ENCODE measurements at regions not wholly inside any gene's neighbourhood (a gene's known extent, or its start where the extent isn't known, plus 50 kb on each side); places are given as distances from the start of the nearest gene placed in this dataset.
"Not testable (repeated sequence)": the region's sequence is repeated elsewhere in the genome, so short reads cannot be mapped to it uniquely, and the experiment has no call there.

DNA sequence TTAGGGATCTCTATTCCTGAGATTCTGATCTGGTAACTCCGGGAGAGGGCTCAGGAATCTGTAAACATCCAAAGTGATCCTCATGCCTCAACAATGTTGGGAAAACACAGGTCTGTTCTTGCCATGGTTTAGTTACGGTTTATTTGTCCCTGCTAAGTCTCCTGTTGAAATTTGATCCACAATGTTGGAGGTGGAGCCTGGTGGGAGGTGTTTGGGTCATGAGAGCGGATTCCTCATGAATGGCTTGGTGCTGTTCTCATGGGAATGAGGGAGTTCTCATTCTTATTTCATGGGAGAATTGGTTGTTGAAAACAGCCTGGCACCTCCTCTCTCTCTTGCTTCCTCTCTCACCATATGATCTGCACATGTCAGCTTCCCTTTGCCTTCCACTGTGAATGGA, 608.6 kb upstream of the GOT2 start:
- DNase-seq = no peak

DNA sequence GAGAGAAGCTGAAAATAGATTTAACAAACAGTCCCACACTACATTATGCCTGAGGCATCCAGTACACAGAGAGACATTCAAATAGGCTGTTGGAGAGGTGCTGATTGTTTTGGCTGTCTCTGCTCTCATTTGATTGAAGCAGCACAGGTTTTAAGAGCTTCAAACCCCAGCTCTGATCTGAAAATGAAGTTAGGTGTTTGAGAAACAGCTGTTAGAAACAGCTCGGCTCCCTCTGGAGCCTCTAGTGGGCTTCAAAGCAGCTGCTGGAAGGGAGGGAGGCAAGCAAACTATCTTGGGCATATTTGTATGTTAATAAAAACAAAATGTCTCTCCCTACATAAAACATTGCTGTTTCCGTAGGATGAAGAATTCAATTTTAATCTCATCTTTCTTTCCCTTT, 607.3 kb upstream of the GOT2 start:
- DNase-seq = no peak

DNA sequence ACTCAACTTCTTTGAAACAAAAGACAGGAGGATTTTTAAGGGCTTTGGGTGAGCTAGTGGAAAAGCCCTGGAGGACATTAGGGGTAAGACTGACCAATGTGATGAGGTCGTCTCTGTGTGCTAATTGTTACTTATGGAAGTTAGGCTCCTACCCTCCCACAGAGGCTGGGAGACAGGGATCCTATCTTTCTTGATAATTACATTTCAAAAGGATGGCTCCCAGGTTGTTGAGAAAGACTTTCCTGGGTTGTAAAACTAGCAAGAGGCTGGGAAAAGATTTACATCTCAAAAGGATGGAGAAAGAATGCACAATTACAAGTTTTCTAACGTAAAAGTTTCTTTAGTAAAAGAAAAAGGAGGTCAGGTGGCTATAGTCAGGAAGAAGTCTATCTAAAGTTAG, 605.8 kb upstream of the GOT2 start:
- DNase-seq = no peak

DNA sequence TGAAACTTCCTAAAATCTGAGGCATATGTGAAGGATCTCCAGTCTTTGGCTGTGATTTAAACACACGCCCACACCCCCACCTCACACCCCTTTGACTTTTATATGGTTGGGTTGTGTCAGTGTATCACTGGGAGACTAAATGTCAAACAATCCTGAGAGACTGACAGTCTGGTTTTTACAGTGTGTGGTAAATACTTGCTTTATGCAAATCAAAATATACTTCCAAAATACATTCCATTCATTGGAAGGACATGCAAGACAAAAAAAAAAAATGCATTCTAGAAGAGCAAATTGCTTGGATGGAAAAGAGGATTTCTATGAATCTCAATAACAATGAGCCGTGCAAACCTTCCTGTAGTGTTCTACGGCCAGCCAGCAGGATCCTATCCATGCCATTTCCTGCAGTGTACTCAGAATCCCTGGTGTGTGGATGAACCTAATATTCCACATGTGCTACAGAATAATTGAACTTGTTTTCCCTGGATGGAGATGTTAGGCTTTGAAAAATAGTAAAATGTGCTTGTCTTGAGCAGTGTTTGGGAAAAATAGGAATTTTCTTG, 602.1 kb upstream of the GOT2 start:
- no peak for DNase-seq

DNA sequence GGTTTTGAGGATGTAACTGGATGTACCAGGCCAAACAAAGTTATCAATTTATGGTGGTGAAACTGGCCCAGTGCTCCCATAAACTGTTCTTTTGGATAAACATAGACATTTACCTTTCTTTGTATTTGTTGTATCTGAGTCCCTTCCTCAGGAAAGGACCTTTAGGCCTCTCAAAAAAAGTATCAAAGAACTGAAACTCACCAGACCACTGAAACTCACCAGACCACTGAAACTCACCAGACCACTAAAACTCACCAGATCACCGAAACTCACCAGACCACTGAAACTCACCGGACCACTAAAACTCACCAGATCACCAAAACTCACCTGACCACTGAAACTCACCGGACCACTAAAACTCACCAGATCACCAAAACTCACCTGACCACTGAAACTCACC, 597.6 kb upstream of the GOT2 start:
- not testable (repeated sequence) for DNase-seq

DNA sequence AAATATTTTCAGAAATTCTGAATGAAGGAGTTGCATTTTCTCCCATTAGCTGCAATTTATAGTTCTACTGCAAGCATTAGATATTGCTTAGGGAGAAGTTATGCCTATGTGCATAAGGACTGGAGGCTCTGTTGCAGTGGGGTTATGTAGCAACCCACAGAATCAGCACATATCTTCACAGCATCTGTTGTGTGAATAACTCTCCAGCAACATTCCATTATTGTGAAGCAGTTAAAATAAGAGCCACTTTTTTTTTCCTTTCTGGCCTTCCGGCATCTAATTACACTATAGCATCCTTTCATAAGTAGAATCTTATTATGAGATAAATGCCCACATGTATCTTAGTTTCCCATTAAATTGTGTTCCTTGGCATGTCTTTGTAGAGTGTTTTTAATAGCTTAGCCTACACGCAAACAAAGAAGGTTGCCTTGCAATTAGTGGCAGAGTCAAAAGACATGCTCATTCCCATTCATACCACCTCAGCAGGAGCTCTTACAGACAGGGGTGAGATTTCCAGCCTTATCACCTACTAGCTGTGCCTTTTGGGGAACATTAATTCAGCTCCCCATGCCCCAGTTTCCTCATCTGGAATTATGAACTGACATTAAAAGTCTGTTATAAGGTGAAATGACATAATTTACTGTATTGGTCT, 596.0 kb upstream of the GOT2 start:
- DNase-seq = no peak

DNA sequence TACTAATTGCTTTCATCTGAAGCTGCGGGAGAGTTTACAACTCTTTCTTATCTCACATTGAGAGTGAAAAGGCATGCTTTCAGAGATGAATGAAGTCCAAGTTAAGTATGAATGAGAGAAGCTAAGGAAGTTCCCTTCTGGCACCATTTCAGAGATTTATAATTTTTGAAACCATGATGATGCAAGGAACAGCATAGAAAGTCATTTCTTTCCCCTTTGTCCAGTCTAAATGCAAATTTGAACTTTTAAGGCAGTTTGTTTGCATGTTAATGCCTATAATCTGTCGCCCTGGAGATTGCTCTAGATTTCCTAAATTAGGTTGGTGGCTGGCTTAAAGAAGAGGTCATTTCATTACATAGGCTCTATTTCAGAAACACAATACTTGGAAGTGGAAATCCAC, 594.8 kb upstream of the GOT2 start:
- no peak for DNase-seq

DNA sequence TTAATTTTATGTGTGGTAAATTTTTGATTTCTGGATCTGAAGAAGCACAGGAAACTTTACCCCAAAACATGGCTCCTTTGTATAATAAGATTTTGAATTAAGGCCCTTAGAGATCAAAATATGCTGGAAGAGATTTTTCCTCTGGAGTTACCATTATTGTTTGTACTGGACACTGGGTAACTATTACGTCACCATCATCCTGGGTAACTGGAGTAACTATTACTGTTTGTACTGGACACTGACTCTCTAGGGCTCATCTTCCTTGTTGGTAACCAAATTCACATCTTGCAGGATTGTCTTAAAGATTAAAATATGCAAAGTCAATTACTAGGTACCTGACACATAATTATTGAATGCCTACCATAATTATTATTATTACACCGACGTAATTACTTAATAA, 593.8 kb upstream of the GOT2 start:
- no peak for DNase-seq

DNA sequence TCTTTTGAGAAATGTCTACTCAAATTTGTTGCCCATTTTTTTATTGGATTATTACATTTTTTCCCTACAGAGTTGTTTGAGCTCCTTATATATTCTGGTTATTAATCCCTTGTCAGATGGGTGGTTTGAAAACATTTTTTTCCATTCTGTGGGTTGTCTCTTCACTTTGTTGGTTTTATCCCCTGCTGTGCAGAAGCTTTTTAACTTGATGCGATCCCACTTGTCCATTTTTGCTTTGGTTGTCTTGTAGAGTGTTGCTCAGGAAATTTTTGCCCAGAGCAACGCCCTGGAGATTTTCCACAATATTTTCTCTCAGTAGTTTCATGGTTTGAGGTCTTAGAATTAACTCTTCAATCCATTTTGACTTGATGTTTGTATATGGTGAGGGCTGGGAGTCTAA, 592.8 kb upstream of the GOT2 start:
- no peak for DNase-seq

DNA sequence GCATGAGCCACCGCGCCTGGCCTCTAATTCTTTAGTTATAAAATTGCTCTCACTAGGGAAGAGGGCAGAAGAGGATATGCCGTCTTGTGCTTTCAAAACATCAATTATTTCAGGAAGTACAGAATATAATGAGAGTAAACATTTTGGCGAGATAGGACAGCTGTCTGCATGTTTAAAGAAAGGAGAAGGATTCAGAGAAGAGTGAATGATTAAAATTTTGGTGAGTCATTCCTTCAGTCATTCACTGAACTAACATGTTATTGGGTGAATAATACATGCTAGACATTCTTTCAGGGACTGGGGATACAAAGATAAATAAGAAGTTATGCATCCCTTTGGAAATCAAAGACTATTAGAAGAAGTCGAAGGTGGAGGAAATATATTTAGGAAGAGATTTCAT, 590.3 kb upstream of the GOT2 start:
- DNase-seq = no peak

DNA sequence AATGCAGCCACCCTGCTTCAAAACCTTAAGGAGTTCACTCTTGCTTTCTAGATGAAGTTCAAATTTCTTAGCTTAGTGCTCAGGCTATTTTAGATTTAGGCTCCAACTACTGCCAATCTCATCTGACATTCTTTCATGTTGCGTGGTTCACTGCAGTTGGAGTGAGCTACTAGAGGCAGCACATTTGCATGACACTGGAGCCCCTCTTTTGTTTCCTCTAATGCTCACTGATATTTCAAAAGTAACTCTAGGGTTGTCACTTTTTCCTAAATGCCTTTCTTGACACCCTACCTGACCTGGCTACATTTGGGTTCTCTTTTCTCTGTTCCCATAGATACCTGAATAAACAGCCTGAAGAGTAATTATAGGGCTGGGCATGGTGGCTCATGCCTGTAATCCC, 586.5 kb upstream of the GOT2 start:
- no peak for DNase-seq

DNA sequence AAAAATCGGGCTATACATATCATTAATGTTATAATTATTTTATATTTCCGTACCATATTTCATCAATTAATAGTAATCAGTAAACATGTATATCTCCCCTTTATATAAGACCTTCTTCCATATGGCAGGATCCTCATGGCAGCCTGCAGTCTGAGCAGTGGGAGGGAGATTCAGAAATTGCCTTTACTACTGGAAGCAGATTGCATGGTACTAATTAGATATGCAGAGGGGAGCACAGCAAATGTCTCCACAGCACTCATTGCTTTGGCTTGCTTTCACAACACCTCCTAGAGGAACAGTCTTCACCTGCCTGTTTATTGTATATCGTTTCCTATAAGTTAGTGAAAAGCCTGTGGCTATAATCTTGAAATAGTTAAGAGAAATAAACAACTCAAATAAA, 585.8 kb upstream of the GOT2 start:
- no peak for DNase-seq

DNA sequence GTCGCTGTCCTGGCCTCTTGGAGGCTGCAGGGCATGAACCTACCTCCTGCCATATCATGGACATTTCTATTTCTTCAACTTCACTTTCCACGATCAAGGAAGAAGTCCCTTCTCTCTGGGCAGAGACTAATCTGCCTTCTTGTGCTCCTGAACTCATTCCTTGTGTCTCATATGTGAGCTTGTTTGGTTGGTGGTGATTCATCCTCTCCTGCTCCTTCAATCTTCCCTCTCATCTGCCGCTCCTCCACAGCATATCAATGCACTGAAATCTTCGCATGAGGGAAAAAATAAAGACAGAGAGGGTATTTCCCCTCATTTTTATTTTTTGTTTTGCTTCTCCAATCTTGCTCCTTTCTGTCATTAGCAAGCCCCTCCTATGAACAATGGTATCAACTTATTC, 571.7 kb upstream of the GOT2 start:
- DNase-seq = no peak

DNA sequence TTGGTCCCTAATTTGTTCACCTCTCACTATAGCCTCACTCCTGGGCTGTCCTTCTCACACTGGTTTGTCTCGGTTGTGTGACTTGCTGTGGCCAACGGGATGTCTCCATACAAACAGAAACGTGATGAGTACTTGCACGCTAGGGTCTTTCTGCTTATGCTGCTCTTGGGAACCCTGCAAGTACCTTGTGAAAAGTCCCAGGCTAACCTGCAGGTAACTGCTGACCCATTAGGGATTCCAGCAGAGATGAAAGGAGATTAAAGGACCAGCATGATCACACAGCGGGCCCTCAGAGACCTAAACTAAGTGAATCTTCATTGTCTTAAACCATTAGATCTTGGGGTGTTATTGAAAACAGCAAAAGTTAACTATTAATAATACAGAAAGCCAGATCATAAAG, 562.8 kb upstream of the GOT2 start:
- no peak for DNase-seq

DNA sequence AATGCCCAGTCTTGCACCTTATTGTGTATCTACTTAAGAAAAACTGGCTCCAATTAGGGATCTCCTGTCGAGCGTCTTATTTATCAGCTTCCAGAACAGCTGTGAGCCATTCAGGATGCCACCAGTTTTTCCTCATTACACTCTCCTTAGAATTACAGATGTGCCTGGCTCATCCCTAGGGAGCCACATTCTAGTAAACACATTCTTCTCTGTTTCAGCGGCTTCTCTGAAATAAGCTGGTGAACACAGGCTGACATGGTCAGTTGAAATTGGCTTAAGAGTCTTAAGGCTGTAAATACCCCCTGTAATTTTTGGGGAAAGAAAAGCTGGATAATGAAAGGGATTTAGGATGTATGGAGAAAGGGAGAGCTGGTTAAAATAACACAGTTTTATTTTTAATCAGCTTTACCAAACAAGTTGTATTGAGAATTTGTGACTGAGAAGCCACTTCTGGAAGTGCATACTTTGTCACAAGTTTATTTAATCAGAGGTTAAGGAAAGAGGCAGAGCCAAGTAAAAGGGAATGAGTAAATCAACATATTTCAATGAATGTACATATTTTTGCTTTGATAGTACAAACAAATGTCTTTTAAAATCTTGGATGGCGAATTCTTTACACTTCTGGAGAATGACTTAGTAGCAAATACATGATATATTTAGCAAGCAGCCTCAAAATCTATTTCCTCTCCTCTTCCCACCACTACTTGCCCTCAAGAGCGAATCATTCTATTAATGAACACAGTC, 562.0 kb upstream of the GOT2 start:
- DNase-seq = no peak

DNA sequence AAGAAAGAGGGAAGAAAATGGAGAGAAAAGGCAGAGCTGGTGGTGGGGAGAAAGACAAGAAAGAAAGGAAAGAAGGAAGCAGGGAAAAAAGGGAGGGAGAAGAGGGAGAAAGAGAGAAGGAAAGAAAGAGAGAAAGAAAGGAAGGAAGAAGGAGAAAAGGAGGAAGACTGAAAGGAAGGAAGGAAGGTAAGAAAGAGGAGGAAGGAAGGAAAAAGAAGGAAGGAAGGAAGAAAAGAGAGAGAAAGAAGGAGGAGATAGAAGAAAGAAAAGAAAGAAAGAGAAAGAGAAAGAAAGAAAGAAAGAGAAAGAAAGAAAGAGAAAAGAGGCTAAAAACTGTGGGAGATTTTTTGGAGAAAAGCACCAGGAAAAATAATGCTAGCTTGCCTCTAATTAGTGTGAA, 561.4 kb upstream of the GOT2 start:
- DNase-seq = no peak

DNA sequence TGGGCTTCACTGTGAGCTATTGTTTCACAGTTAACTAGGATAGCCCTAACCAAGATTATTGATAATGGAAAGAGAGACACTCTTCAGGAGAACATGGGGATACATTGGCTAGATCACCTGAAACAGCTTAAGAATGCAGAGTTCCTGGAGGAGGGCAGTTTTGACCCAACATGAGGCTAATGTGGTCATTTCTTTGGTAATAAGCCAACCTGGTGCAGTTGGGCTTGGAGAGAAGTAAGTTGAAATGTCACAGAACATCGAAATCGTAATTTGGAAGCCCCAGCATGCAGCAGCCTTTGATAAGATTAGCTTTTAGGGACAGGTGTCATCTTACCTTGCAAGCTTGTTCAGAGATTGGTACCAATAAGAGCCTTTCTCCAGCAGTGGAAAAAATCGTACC, 556.6 kb upstream of the GOT2 start:
- DNase-seq = no peak

DNA sequence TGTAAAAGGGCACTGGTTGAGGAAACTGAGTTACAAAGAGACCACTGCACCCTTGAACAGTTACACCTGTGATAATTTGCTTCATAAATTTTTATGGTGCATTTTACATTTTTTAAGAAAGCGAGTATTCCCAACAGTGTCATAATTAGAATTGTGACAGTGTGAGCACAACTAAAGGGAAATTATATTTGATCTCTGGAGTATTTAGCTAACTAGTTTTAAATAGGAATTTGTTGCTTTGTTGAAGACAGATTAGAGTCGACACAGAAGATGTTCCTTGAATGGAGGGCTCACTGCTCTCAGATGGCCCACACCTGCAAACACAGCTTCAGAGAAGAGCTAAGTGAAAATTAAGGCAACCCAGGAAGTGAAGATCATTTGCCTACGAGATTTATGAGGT, 555.0 kb upstream of the GOT2 start:
- no peak for DNase-seq

DNA sequence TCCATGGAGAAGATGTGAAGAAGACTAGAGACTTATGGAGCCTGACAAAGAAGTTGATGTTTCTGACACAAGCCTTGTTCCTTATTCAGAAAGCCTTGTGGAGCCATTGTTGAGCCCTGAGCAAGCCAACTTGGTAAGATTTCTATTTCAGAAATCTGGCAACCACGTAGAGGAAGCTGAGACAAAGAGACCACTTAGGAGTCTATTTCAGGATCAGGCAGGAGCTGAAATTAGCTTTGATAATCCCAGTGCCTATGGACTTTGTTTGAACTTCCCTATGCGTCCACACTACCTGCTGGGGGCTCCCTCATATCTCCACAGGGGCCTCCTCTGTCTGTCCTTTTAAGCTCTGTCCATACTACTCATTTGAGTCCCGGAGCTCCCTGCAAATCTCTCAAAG, 540.0 kb upstream of the GOT2 start:
- no peak for DNase-seq

DNA sequence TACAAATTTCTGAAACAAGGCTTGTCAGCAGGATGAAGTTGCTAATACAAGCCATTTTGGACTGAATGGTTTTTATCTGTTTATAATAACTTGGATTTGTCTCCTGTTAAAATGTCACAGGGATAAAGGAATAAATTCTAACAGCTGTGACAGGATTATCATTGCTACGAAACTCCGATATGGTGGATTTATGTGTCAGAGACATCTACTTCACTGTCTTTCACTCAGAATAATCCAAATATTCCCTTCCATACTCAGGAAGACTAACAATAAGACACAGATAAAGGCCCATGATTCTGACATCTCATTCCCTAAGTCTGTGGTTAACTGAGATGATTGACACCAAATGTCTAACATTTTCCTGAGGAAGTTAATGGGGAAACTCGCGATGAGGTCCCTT, 529.8 kb upstream of the GOT2 start:
- DNase-seq = no peak

DNA sequence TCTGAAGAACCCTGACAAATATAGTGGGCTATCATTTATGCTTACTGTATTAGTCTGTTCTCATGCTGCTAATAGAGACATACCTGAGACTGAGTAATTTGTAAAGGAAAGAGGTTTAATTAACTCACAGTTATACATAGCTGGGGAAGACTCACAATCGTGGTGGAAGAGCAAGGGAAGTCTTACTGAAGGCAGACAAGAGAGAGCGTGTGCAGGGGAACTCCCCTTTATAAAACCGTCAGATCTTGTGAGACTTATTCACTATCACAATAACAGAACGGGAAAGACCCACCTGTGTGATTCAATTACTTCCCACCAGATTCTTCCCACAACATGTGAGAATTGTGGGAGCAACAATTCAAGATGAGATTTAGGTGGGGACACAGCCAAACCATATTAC, 526.8 kb upstream of the GOT2 start:
- DNase-seq = no peak

DNA sequence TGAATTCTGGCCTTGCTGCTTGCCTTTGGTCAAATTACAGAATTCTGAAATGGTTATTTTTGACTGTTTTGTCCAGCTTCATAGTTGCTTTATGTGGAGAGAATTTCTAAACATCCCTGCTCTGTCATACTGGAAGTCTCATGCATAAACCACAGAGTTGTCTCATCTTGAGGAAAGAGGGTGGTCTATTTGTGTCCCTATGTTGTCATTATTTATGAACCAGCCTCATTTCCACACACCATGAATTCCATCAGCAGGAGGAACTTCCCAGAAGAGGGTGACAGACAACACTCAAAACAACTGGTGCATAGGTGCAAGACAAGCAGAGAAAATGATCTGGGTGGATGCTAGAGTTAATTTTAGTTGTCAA, 525.8 kb upstream of the GOT2 start:
- DNase-seq = no peak

DNA sequence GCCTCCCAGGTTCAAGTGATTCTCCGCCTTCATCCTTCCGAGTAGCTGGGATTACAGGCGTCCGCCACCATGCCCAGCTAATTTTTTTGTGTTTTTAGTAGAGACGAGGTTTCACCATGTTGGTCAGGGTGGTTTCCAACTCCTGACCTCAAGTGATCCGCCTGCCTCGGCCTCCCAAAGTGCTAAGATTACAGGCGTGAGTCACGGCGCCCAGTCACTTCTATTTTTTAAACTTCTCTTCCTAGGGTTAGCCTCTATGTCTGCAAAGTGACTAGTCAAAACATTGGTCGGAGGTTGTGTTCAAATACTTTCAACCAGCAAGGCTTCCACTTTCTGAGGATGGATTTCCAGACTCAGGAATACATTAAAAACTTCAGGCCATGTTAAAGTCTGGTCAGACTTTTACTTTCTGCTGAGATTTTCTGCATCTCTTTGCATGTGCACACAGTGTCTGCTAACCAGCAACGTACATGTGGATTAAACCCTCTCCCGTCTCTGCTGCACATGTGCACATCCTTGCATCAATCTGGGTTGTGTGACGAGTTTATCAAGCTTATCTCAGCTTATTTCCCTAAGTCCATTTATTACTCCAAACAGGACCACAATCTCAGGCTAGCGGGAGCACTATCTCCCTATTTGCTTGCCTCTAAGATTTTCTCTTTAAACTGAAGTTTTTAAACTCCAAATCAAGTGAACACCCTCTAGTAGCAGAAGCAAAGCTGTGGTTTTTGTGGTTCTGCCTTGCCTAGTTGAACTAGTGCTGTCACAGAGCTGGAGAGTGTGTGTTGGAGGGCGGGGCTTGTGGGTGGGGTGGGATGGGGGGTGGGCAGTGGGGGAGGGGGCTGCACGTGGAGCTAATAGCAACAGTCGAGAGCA, 525.2 kb upstream of the GOT2 start:
- no peak for DNase-seq

DNA sequence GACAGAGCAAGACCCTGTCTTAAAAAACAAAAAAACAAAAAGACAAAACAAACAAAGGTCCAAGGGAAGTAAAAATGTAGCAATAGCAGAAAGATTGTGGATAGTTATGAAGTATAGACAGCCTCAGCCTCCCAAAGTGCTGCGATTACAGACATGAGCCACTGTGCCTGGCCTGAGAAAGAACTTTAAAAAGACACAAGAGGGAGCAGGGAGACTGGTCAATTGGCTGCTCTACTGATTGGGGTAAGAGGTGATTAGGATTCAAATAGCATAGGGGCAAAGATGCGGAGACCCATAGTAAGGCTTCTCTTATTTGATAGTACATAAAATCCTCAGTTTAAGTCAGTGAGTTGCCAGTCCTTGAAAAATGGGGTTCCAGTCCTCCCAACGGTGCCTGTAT, 518.2 kb upstream of the GOT2 start:
- no peak for DNase-seq

Measured in RPMI8226 (cell line).